Right lobe of liver (tissue), 4 donors: ENCODE measurements at regions not wholly inside any gene's neighbourhood (a gene's known extent, or its start where the extent isn't known, plus 50 kb on each side); places are given as distances from the start of the nearest gene placed in this dataset.

Experiments used
- POLR2A ChIP-seq: fragments of 450-650 bp; IDR thresholded peaks from one replicate; pipeline ENCODE4 v1.6.1; 2017; ENCODE audit warnings: antibody characterized with exemption, mild to moderate bottlenecking
- TF ChIP-seq, protein P1 (sequence below), 4 donors: fragments of 200-600 bp in 3 of 4; fragments of 450-650 bp in 1 of 4; IDR thresholded peaks; one replicate each; pipeline versions ENCODE4 v1.5.1 to v1.8.0; 2016 to 2022; ENCODE audit warnings: antibody characterized with exemption in 4 of 4, mild to moderate bottlenecking in 2 of 4
- donor health status: DM: no; HTN: no; CAD: no.
- donor health status: DM: no; HTN: no; CAD: no.
- donor health status: DM: no; HTN: yes; CAD: no.

DNA sequence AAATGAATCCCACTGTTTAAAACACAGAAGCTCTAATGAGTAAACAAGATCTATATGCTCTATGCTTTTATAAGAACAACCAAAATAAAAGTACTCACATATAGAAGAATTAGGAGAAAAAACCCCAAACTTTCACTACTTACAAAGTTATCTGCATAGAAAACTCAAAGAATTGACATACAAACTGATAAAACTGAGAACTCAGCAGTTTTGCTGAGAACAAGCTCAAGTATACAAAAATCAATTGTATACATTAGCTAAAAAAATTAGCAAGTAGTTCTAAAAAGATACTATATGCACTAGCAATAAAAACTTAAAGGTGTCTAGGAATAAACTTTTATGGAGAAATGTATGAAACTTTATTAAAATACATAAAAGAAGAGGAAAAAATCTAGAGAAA lies 186.2 kb upstream of the KAZN start:
- TF ChIP-seq, protein P1, sequence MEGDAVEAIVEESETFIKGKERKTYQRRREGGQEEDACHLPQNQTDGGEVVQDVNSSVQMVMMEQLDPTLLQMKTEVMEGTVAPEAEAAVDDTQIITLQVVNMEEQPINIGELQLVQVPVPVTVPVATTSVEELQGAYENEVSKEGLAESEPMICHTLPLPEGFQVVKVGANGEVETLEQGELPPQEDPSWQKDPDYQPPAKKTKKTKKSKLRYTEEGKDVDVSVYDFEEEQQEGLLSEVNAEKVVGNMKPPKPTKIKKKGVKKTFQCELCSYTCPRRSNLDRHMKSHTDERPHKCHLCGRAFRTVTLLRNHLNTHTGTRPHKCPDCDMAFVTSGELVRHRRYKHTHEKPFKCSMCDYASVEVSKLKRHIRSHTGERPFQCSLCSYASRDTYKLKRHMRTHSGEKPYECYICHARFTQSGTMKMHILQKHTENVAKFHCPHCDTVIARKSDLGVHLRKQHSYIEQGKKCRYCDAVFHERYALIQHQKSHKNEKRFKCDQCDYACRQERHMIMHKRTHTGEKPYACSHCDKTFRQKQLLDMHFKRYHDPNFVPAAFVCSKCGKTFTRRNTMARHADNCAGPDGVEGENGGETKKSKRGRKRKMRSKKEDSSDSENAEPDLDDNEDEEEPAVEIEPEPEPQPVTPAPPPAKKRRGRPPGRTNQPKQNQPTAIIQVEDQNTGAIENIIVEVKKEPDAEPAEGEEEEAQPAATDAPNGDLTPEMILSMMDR (IDR thresholded peaks at IDR 0.05) = no peak
- TF ChIP-seq POLR2A = no peak
